ENCODE measurements at regions not wholly inside any gene's neighbourhood (a gene's known extent, or its start where the extent isn't known, plus 50 kb on each side); places are given as distances from the start of the nearest gene placed in this dataset.

DNA sequence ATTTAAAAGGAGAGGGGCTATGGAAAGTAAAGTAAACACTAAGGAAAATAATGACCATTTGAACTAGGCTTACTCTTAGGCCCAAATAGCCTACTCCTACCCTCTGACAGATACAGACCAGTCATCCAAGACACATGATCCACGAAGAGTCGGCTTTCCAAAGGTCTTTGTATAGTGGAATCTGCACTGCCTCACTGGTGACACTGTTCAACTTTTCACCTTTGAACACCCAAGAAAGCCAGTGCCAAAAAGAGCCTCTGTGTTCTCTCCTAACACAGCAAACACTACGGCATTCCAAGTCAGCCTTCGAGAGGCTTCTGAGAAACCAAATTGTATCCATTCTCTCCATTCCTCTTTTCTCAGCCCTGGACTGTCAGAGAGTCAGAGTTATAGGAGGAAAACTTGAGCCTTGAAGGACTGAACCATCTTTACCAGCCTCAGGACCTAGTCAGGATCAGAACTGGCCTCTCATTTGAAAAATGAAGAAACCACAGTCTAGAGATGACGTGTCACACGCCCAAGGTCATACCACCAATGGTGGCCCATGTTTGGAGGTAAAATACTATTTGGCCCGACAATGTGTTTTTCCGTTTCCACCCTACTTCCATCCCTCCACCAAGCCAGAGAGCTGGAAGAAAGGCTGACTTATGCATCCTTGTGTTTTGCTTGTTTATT is 267.4 kb upstream of the ACVR2A start:
- Histone ChIP-seq H3K4me3 (replicated peaks in 1 of 2; ENCODE audit: low read depth in 1 of 2, low read length in 2 of 2) (no peak overlapping the region), H3K36me3 (ENCODE audit: control insufficient read depth in 1 of 2, insufficient read depth in 2 of 2, low read length in 2 of 2) (no peaks in the 10 kb centered on the region), H3K4me2 (ENCODE audit: low read length) (no peak overlapping the region), H4K20me1 (ENCODE audit: insufficient read depth) (no peaks in the 10 kb centered on the region), H3K9ac (ENCODE audit: low read length) (no peak overlapping the region), H3K27ac (ENCODE audit: low read depth, low read length) (no peak overlapping the region), H3K9me2 (ENCODE audit: insufficient read depth) (no peaks in the 10 kb centered on the region), H3K79me2 (ENCODE audit: insufficient read depth, low read length) (no peaks in the 10 kb centered on the region), H2AFZ (ENCODE audit: low read depth, low read length, poor library complexity, severe bottlenecking) (no peak overlapping the region), H3K4me1 (ENCODE audit: control insufficient read depth in 1 of 2, insufficient read depth in 2 of 2, low read length in 2 of 2) (no peaks in the 10 kb centered on the region), H3K27me3 (ENCODE audit: insufficient read depth, low read length) (no peaks in the 10 kb centered on the region), H3K9me3 (ENCODE audit: control insufficient read depth in 1 of 2, insufficient read depth in 1 of 2, low read depth in 1 of 2, low read length in 2 of 2) (no peaks in the 10 kb centered on the region)
- CTCF ChIA-PET = no interaction called here
- BruUV-seq (replicated peaks) = no TSS peak
- TF ChIP-seq EGR1 (IDR thresholded peaks at IDR 0.05; ENCODE audit: low read depth) (no peak), CEBPB (IDR thresholded peaks at IDR 0.05; ENCODE audit: low read depth) (no peak), CBX3 (IDR thresholded peaks at IDR 0.05; ENCODE audit: low read depth) (no peak), EZH2phosphoT487 (IDR thresholded peaks at IDR 0.05; ENCODE audit: borderline replicate concordance) (no peak), ATF3 (IDR thresholded peaks at IDR 0.05) (no peak), YY1 (IDR thresholded peaks at IDR 0.05; ENCODE audit: extremely low read depth, insufficient replicate concordance, low read depth, low read length) (no peak), REST (IDR thresholded peaks at IDR 0.05; ENCODE audit: low read depth) (no peak), SP1 (IDR thresholded peaks at IDR 0.05; ENCODE audit: low read depth) (no peak)
- TF ChIP-seq, protein P1, sequence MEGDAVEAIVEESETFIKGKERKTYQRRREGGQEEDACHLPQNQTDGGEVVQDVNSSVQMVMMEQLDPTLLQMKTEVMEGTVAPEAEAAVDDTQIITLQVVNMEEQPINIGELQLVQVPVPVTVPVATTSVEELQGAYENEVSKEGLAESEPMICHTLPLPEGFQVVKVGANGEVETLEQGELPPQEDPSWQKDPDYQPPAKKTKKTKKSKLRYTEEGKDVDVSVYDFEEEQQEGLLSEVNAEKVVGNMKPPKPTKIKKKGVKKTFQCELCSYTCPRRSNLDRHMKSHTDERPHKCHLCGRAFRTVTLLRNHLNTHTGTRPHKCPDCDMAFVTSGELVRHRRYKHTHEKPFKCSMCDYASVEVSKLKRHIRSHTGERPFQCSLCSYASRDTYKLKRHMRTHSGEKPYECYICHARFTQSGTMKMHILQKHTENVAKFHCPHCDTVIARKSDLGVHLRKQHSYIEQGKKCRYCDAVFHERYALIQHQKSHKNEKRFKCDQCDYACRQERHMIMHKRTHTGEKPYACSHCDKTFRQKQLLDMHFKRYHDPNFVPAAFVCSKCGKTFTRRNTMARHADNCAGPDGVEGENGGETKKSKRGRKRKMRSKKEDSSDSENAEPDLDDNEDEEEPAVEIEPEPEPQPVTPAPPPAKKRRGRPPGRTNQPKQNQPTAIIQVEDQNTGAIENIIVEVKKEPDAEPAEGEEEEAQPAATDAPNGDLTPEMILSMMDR (IDR thresholded peaks at IDR 0.05 in 2 of 3, conservative IDR thresholded peaks at IDR 0.05 in 1 of 3; ENCODE audit: borderline replicate concordance in 1 of 3, insufficient read depth in 1 of 3, low read depth in 2 of 3, low read length in 2 of 3) = no peak
- intact Hi-C loops (cut with micrococcal nuclease) = no loop called here
- ATAC-seq (no peak), DNase-seq (ENCODE audit: low read depth, low spot score) (no peak)
- RAD21 ChIA-PET (ENCODE audit: low non-redundant PET in 1 of 2, low total read pairs in 2 of 2, uncharacterized antibody in 2 of 2, unreplicated experiment in 2 of 2) = no interaction called here
- POLR2A ChIA-PET = no interaction called here
